NCI-H748 (cell line): ENCODE measurements at regions not wholly inside any gene's neighbourhood (a gene's known extent, or its start where the extent isn't known, plus 50 kb on each side); places are given as distances from the start of the nearest gene placed in this dataset.
A peak's percentile ranks its signal among the peaks of the same experiment; 100 is the strongest.
"Not testable (repeated sequence)": the region's sequence is repeated elsewhere in the genome, so short reads cannot be mapped to it uniquely, and the experiment has no call there.

ENCODE experiments used
- DNase-seq: peaks from one replicate; lab custom pipeline; 2025; ENCODE audit not compliant: unreplicated experiment; lab: John Stamatoyannopoulos, UW

GRCh38 chr6:67882436-67883311 lies 752.4 kb upstream of the ADGRB3 start:
- no peak for DNase-seq

- no peak for DNase-seq
Observed at GRCh38 chr6:67881706-67882065, 753.4 kb upstream of the ADGRB3 start.

GRCh38 chr6:67880939-67881705 lies 754.0 kb upstream of the ADGRB3 start:
- no peak for DNase-seq

GRCh38 chr6:67880343-67880742 lies 754.7 kb upstream of the ADGRB3 start:
- DNase-seq = not testable (repeated sequence)

GRCh38 chr6:67879928-67880327 lies 755.2 kb upstream of the ADGRB3 start:
- not testable (repeated sequence) for DNase-seq

- DNase-seq = not testable (repeated sequence)
Observed at GRCh38 chr6:67879105-67879904, 755.8 kb upstream of the ADGRB3 start.

GRCh38 chr6:67878216-67878615 lies 756.9 kb upstream of the ADGRB3 start:
- DNase-seq = not testable (repeated sequence)

- DNase-seq = no peak
Observed at GRCh38 chr6:67877288-67877687, 757.8 kb upstream of the ADGRB3 start.

GRCh38 chr6:67875877-67876383 lies 759.2 kb upstream of the ADGRB3 start:
- DNase-seq = no peak

- DNase-seq = no peak
Observed at GRCh38 chr6:67870321-67870720, 764.8 kb upstream of the ADGRB3 start.

- peak; percentile 75 for DNase-seq
Observed at GRCh38 chr6:67863346-67863745, 771.7 kb upstream of the ADGRB3 start.

GRCh38 chr6:67854098-67854497 lies 781.0 kb upstream of the ADGRB3 start:
- DNase-seq = no peak

- DNase-seq = no peak
Observed at GRCh38 chr6:67839818-67840217, 795.3 kb upstream of the ADGRB3 start.

- no peak for DNase-seq
Observed at GRCh38 chr6:67825201-67825895, 809.7 kb upstream of the ADGRB3 start.

- no peak for DNase-seq
Observed at GRCh38 chr6:67818322-67818721, 816.8 kb upstream of the ADGRB3 start.

- DNase-seq = no peak
Observed at GRCh38 chr6:67815623-67816022, 819.5 kb upstream of the ADGRB3 start.

- DNase-seq = no peak
Observed at GRCh38 chr6:67814262-67814661, 820.8 kb upstream of the ADGRB3 start.

GRCh38 chr6:67812693-67813092 lies 822.4 kb upstream of the ADGRB3 start:
- DNase-seq = no peak

GRCh38 chr6:67812125-67812524 lies 823.0 kb upstream of the ADGRB3 start:
- no peak for DNase-seq

GRCh38 chr6:67811239-67812037 lies 823.6 kb upstream of the ADGRB3 start:
- no peak for DNase-seq
